ENCODE measurements at regions not wholly inside any gene's neighbourhood (a gene's known extent, or its start where the extent isn't known, plus 50 kb on each side); places are given as distances from the start of the nearest gene placed in this dataset.

- no peak for DNase-seq
Measured at GRCh38 chr13:82766732-82767321, 1115.4 kb downstream of the SLITRK1 start.

GRCh38 chr13:82758044-82758443 is 1124.2 kb downstream of the SLITRK1 start:
- DNase-seq, result no peak

- DNase-seq, result no peak
Measured at GRCh38 chr13:82751206-82751605, 1131.1 kb downstream of the SLITRK1 start.

GRCh38 chr13:82749551-82749950 is 1132.7 kb downstream of the SLITRK1 start:
- DNase-seq, result no peak

GRCh38 chr13:82747958-82748357 is 1134.3 kb downstream of the SLITRK1 start:
- no peak for DNase-seq

GRCh38 chr13:82747291-82747690 is 1135.0 kb downstream of the SLITRK1 start:
- no peak for DNase-seq

GRCh38 chr13:82740442-82740841 is 1141.8 kb downstream of the SLITRK1 start:
- no peak for DNase-seq

- no peak for DNase-seq
Measured at GRCh38 chr13:82739881-82740280, 1142.4 kb downstream of the SLITRK1 start.

GRCh38 chr13:82729401-82729800 is 1152.9 kb downstream of the SLITRK1 start:
- no peak for DNase-seq

- DNase-seq, result no peak
Measured at GRCh38 chr13:82720986-82721385, 1161.3 kb downstream of the SLITRK1 start.

GRCh38 chr13:82719987-82720386 is 1162.3 kb downstream of the SLITRK1 start:
- DNase-seq, result no peak

GRCh38 chr13:82717249-82717648 is 1165.0 kb downstream of the SLITRK1 start:
- DNase-seq, result no peak

GRCh38 chr13:82713687-82714405 is 1168.4 kb downstream of the SLITRK1 start:
- no peak for DNase-seq

GRCh38 chr13:82702513-82702912 is 1179.8 kb downstream of the SLITRK1 start:
- no peak for DNase-seq

- no peak for DNase-seq
Measured at GRCh38 chr13:82701020-82701419, 1181.3 kb downstream of the SLITRK1 start.

GRCh38 chr13:82698941-82699340 is 1183.3 kb downstream of the SLITRK1 start:
- DNase-seq, result no peak

- DNase-seq, result no peak
Measured at GRCh38 chr13:82698383-82698782, 1183.9 kb downstream of the SLITRK1 start.

GRCh38 chr13:82693607-82694006 is 1188.7 kb downstream of the SLITRK1 start:
- no peak for DNase-seq

GRCh38 chr13:82688400-82688994 is 1193.8 kb downstream of the SLITRK1 start:
- no peak for DNase-seq

GRCh38 chr13:82687884-82688283 is 1194.4 kb downstream of the SLITRK1 start:
- no peak for DNase-seq

- no peak for DNase-seq
Measured at GRCh38 chr13:82681535-82681934, 1200.7 kb downstream of the SLITRK1 start.

- DNase-seq, result no peak
Measured at GRCh38 chr13:82678052-82678451, 1204.2 kb downstream of the SLITRK1 start.

- no peak for DNase-seq
Measured at GRCh38 chr13:82675024-82675423, 1207.2 kb downstream of the SLITRK1 start.

- DNase-seq, result no peak
Measured at GRCh38 chr13:82674546-82674945, 1207.7 kb downstream of the SLITRK1 start.

All from NCI-H2107 (cell line).